ENCODE measurements at regions not wholly inside any gene's neighbourhood (a gene's known extent, or its start where the extent isn't known, plus 50 kb on each side); places are given as distances from the start of the nearest gene placed in this dataset.
"Not testable (repeated sequence)": the region's sequence is repeated elsewhere in the genome, so short reads cannot be mapped to it uniquely, and the experiment has no call there.

- no peak for DNase-seq
These were observed 859.3 kb upstream of the AADAT start for GRCh38 chr4:170949084-170949483.

- DNase-seq: no peak
These were observed 850.4 kb upstream of the AADAT start for GRCh38 chr4:170940043-170940724.

- no peak for DNase-seq
These were observed 848.8 kb upstream of the AADAT start for GRCh38 chr4:170938588-170938987.

- no peak for DNase-seq
These were observed 841.6 kb upstream of the AADAT start for GRCh38 chr4:170931321-170931720.

- no peak for DNase-seq
These were observed 798.9 kb upstream of the AADAT start for GRCh38 chr4:170888660-170889059.

- no peak for DNase-seq
These were observed 797.6 kb upstream of the AADAT start for GRCh38 chr4:170887396-170887795.

- no peak for DNase-seq
These were observed 795.3 kb upstream of the AADAT start for GRCh38 chr4:170884969-170885570.

- not testable (repeated sequence) for DNase-seq
These were observed 791.9 kb upstream of the AADAT start for GRCh38 chr4:170881646-170882045.

- DNase-seq: no peak
These were observed 786.1 kb upstream of the AADAT start for GRCh38 chr4:170875868-170876267.

GRCh38 chr4:170872794-170873193 is 783.0 kb upstream of the AADAT start:
- DNase-seq: no peak

GRCh38 chr4:170868170-170868569 is 778.4 kb upstream of the AADAT start:
- DNase-seq: no peak

GRCh38 chr4:170854097-170854496 is 764.3 kb upstream of the AADAT start:
- DNase-seq: no peak

- peak; percentile 3 to 6 for DNase-seq
These were observed 763.8 kb upstream of the AADAT start for GRCh38 chr4:170853422-170854021.

GRCh38 chr4:170849969-170850368 is 760.2 kb upstream of the AADAT start:
- no peak for DNase-seq

GRCh38 chr4:170827562-170828274 is 738.0 kb upstream of the AADAT start:
- DNase-seq: no peak

- no peak for DNase-seq
These were observed 729.0 kb upstream of the AADAT start for GRCh38 chr4:170818786-170819185.

- no peak for DNase-seq
These were observed 715.6 kb upstream of the AADAT start for GRCh38 chr4:170805352-170805751.

GRCh38 chr4:170804930-170805329 is 715.2 kb upstream of the AADAT start:
- no peak for DNase-seq

GRCh38 chr4:170803492-170803891 is 713.7 kb upstream of the AADAT start:
- DNase-seq: no peak

- no peak for DNase-seq
These were observed 712.0 kb upstream of the AADAT start for GRCh38 chr4:170801771-170802170.

- no peak for DNase-seq
These were observed 704.8 kb upstream of the AADAT start for GRCh38 chr4:170794525-170794924.

GRCh38 chr4:170788540-170789051 is 698.8 kb upstream of the AADAT start:
- not testable (repeated sequence) for DNase-seq

- DNase-seq: no peak
These were observed 687.9 kb upstream of the AADAT start for GRCh38 chr4:170777663-170778062.

- DNase-seq: no peak
These were observed 687.2 kb upstream of the AADAT start for GRCh38 chr4:170776983-170777382.

Measured in stimulated activated CD4-positive, alpha-beta T cell treated with anti-CD3 and anti-CD28 coated beads, Interleukin-2, amount 100 ng/mL, for 48 hours (primary cell).